PC-3 (cell line): ENCODE measurements at regions not wholly inside any gene's neighbourhood (a gene's known extent, or its start where the extent isn't known, plus 50 kb on each side); places are given as distances from the start of the nearest gene placed in this dataset.
A peak's percentile ranks its signal among the peaks of the same experiment; 100 is the strongest.

Source experiments
- ATAC-seq: fragments of 200-7000 bp; cut with Tn5 transposase; 2 replicates; pipeline ENCODE4 v1.9.1; 2020; ENCODE audit warnings: mild to moderate bottlenecking, moderate library complexity
- BruUV-seq: library from RNA; stranded (reverse); fragments of 400-500 nt; replicated peaks from 2 replicates; lab custom pipeline; 2021; lab: Mats Ljungman, UMichigan
- CTCF ChIA-PET: fragments of 300-600 bp; sonication (Branson Sonifier 250); formaldehyde crosslinking; loops from one replicate; lab custom pipeline; 2022; ENCODE audit warnings: antibody characterized with exemption; lab: Charles Lee
- POLR2A ChIA-PET: fragments of 300-600 bp; sonication (Branson Sonifier 250); formaldehyde crosslinking; loops from one replicate; lab custom pipeline; 2022; ENCODE audit warnings: antibody characterized with exemption; ENCODE audit not compliant: unreplicated experiment; lab: Charles Lee
- DNase-seq: peaks from one replicate; pipeline ENCODE4 v3.0.0-alpha.2; 2015
- H2AFZ ChIP-seq: fragments of 300-600 bp; sonication (generic); 2 replicates; pipeline ENCODE4 v1.6.0; 2016; ENCODE audit warnings: antibody characterized with exemption, low read length
- H3F3A ChIP-seq: fragments of 300-600 bp; sonication (generic); one replicate; pipeline ENCODE4 v1.6.0; 2017; ENCODE audit warnings: antibody characterized with exemption, low read length, control low read depth, mild to moderate bottlenecking; ENCODE audit not compliant: unreplicated experiment
- H3K27ac ChIP-seq: fragments of 300-600 bp; sonication (generic); 2 replicates; pipeline ENCODE4 v1.5.1; 2016; ENCODE audit warnings: mild to moderate bottlenecking, low read length
- H3K27me3 ChIP-seq: fragments of 300-600 bp; sonication (generic); 2 replicates; pipeline ENCODE4 v1.6.1; 2016; ENCODE audit warnings: low read length, mixed read lengths
- H3K36me3 ChIP-seq: fragments of 300-600 bp; sonication (generic); 2 replicates; pipeline ENCODE4 v1.6.1; 2016; ENCODE audit warnings: low read depth, mixed run types, low read length, mixed read lengths
- H3K4me1 ChIP-seq: fragments of 300-600 bp; sonication (generic); 2 replicates; pipeline ENCODE4 v1.5.1; 2016; ENCODE audit warnings: low read length; ENCODE audit not compliant: insufficient read depth
- H3K4me2 ChIP-seq: fragments of 300-600 bp; sonication (generic); 2 replicates; pipeline ENCODE4 v1.6.0; 2016; ENCODE audit warnings: low read length
- H3K4me3 ChIP-seq: fragments of 300-600 bp; sonication (generic); 2 replicates; pipeline ENCODE4 v1.5.1; 2016; ENCODE audit warnings: mild to moderate bottlenecking, low read length, mixed read lengths
- H3K79me2 ChIP-seq: fragments of 300-600 bp; sonication (generic); 2 replicates; pipeline ENCODE4 v1.6.1; 2017; ENCODE audit warnings: low read length, mixed read lengths
- H3K9ac ChIP-seq: fragments of 300-600 bp; sonication (generic); 2 replicates; pipeline ENCODE4 v1.6.0; 2016; ENCODE audit warnings: mild to moderate bottlenecking, low read length
- H3K9me2 ChIP-seq: fragments of 300-600 bp; sonication (generic); replicated peaks from 2 replicates; pipeline ENCODE4 v1.6.1; 2016; ENCODE audit warnings: mixed run types, low read length, mixed read lengths
- H3K9me3 ChIP-seq: fragments of 300-600 bp; sonication (generic); 2 replicates; pipeline ENCODE4 v1.6.1; 2016; ENCODE audit warnings: low read length, mixed read lengths
- H4K20me1 ChIP-seq: fragments of 300-600 bp; sonication (generic); 2 replicates; pipeline ENCODE4 v1.6.1; 2016; ENCODE audit warnings: low read length, mixed read lengths
- EZH2 ChIP-seq: fragments of 300-600 bp; sonication (generic); IDR thresholded peaks from one replicate; pipeline ENCODE4 v1.6.1; 2017; ENCODE audit warnings: antibody characterized with exemption, mild to moderate bottlenecking, low read length; ENCODE audit not compliant: unreplicated experiment
- EZH2phosphoT487 ChIP-seq: fragments of 300-600 bp; sonication (generic); IDR thresholded peaks from 2 replicates; pipeline ENCODE4 v1.6.1; 2018; ENCODE audit warnings: mild to moderate bottlenecking, antibody characterized with exemption, low read length, borderline replicate concordance
- intact Hi-C: fragments of 100-400 bp; cut with micrococcal nuclease; formaldehyde crosslinking; loops from 2 replicates; pipeline ENCODE4 v1.9.0; 2023
- TF ChIP-seq, protein P1 (sequence below): fragments of 300-600 bp; sonication (generic); conservative IDR thresholded peaks from 2 replicates; pipeline ENCODE4 v1.5.1; 2017; ENCODE audit warnings: antibody characterized with exemption, low read depth, mild to moderate bottlenecking, low read length

DNA sequence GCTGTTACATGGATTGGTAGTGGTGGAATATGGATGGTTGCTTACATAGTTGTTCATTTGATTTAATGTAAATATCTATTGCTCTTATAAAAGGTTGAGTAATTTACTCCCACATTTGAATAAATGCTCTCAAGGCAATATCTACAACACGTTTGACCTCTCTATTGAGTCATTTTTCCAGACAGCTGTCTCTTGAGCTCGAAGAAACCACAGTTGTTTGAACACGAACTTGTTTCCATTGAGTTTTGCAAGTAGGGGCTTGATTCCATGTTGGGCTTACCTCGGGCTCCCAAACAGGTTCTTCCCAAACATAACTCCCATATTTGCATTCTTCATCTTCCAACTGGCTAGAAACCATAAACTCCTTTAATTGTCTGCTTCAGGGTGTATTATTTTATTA lies 115.0 kb upstream of the HMHB1 start:
- H2AFZ ChIP-seq: no peak overlapping the region
- no peaks in the 10 kb centered on the region for H3F3A ChIP-seq
- H3K27ac ChIP-seq: no peak overlapping the region
- H3K9ac ChIP-seq: no peak overlapping the region
- no peaks in the 10 kb centered on the region for H3K79me2 ChIP-seq
- intact Hi-C loops: no loop called here
- no TSS peak for BruUV-seq
- CTCF ChIA-PET: no interaction called here
- H3K4me3 ChIP-seq: no peak overlapping the region
- no peaks in the 10 kb centered on the region for H3K4me1 ChIP-seq
- no peak overlapping the region for H3K4me2 ChIP-seq
- no peaks in the 10 kb centered on the region for H3K27me3 ChIP-seq
- TF ChIP-seq, protein P1, sequence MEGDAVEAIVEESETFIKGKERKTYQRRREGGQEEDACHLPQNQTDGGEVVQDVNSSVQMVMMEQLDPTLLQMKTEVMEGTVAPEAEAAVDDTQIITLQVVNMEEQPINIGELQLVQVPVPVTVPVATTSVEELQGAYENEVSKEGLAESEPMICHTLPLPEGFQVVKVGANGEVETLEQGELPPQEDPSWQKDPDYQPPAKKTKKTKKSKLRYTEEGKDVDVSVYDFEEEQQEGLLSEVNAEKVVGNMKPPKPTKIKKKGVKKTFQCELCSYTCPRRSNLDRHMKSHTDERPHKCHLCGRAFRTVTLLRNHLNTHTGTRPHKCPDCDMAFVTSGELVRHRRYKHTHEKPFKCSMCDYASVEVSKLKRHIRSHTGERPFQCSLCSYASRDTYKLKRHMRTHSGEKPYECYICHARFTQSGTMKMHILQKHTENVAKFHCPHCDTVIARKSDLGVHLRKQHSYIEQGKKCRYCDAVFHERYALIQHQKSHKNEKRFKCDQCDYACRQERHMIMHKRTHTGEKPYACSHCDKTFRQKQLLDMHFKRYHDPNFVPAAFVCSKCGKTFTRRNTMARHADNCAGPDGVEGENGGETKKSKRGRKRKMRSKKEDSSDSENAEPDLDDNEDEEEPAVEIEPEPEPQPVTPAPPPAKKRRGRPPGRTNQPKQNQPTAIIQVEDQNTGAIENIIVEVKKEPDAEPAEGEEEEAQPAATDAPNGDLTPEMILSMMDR: no peak
- TF ChIP-seq EZH2 (no peak), EZH2phosphoT487 (no peak)
- no peaks in the 10 kb centered on the region for H4K20me1 ChIP-seq
- no peaks in the 10 kb centered on the region for H3K9me3 ChIP-seq
- POLR2A ChIA-PET: no interaction called here
- DNase-seq: no peak
- ATAC-seq: no peak
- no peaks in the 10 kb centered on the region for H3K9me2 ChIP-seq
- H3K36me3 ChIP-seq: no peaks in the 10 kb centered on the region

DNA sequence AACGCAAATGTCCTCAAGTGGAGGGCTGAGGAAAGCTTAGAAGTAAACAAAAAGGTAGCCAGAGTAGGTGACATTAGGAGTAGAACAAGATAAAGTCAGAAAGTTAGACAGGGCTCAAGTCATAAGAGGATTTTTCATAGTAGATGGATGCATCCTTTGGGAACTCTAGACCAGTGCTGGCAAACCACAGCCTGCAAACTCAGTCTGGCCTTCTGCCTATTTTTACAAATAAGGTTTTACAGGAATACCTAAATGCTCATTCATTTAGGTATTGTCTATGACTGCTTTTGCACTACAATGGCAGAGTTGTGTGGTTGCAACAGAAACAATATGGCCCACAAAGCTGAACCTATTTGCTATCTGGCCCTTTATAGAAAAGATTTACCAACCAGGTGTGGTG lies 116.0 kb upstream of the HMHB1 start:
- H3K9me3 ChIP-seq: no peaks in the 10 kb centered on the region
- intact Hi-C loops: no loop called here
- no peaks in the 10 kb centered on the region for H3K36me3 ChIP-seq
- DNase-seq (no peak), ATAC-seq (peak; percentile 18; the same call in 1 of the 2 replicates)
- no peaks in the 10 kb centered on the region for H3K79me2 ChIP-seq
- H3K4me2 ChIP-seq: no peak overlapping the region
- no peak overlapping the region for H3K9ac ChIP-seq
- H3K4me1 ChIP-seq: no peaks in the 10 kb centered on the region
- H3K9me2 ChIP-seq: no peaks in the 10 kb centered on the region
- ChIA-PET CTCF (no interaction called here), POLR2A (no interaction called here)
- H4K20me1 ChIP-seq: no peaks in the 10 kb centered on the region
- BruUV-seq: no TSS peak
- no peaks in the 10 kb centered on the region for H3F3A ChIP-seq
- no peaks in the 10 kb centered on the region for H3K27me3 ChIP-seq
- no peak overlapping the region for H3K27ac ChIP-seq
- H2AFZ ChIP-seq: no peak overlapping the region
- H3K4me3 ChIP-seq: no peak overlapping the region
- no peak for TF ChIP-seq EZH2
- TF ChIP-seq, protein P1: no peak
- no peak for TF ChIP-seq EZH2phosphoT487

DNA sequence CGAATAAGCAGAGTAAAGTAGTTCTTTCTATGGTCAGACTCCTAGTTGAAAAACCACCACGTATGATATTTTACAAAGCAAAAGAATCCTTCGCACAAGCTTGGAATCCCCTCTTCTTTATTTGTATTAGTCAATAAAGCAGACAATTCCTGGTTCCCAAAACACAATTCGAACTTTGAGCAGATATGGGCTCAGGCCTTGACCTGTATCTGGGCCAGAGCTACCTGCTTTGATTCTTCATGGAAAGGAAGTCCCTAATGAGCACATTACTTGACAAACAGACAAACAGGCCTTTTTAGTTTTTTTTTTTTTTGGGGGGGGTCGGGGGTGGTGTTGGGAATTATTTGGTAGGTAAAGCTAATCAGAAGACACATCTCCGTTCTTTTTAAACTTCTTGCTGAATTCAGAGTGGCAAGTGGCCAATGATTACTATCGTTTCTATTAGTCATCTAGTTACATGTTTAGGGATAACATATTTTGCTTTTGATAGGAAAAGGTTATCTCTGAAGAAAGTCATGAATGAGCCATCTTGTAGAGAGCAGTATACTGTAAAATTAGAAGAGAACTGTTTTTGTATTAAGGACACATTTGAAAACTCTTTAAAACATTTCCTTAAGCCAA lies 116.6 kb upstream of the HMHB1 start:
- Histone ChIP-seq H3K4me1 (no peaks in the 10 kb centered on the region), H3K27me3 (no peaks in the 10 kb centered on the region), H3K79me2 (no peaks in the 10 kb centered on the region), H3K27ac (no peak overlapping the region), H4K20me1 (no peaks in the 10 kb centered on the region), H3K4me3 (no peak overlapping the region), H3K4me2 (no peak overlapping the region), H3K9ac (no peak overlapping the region), H3K36me3 (no peaks in the 10 kb centered on the region), H3K9me3 (no peaks in the 10 kb centered on the region), H3F3A (no peaks in the 10 kb centered on the region), H2AFZ (no peak overlapping the region), H3K9me2 (no peaks in the 10 kb centered on the region)
- CTCF ChIA-PET: no interaction called here
- intact Hi-C loops: no loop called here
- TF ChIP-seq EZH2phosphoT487 (no peak), EZH2 (no peak)
- TF ChIP-seq, protein P1: no peak
- POLR2A ChIA-PET: no interaction called here
- BruUV-seq: no TSS peak
- DNase-seq: no peak
- no peak for ATAC-seq
